HEK293 (cell line): ENCODE measurements at regions not wholly inside any gene's neighbourhood (a gene's known extent, or its start where the extent isn't known, plus 50 kb on each side); places are given as distances from the start of the nearest gene placed in this dataset.

ENCODE experiments used
- ZNF239 ChIP-seq: fragments of 450-650 bp; formaldehyde crosslinking; IDR thresholded peaks from 2 replicates; pipeline ENCODE4 v1.5.1; 2016; ENCODE audit warnings: missing biosample characterization, missing genetic modification characterization
- ZNF37A ChIP-seq: fragments of 450-650 bp; IDR thresholded peaks from 2 replicates; pipeline ENCODE4 v1.5.1; 2018; ENCODE audit warnings: missing biosample characterization, missing genetic modification characterization
- ZNF658 ChIP-seq: fragments of 450-650 bp; formaldehyde crosslinking; IDR thresholded peaks from 2 replicates; pipeline ENCODE4; 2016; ENCODE audit warnings: missing biosample characterization, missing genetic modification characterization
- TF ChIP-seq, protein P1 (sequence below): fragments of 450-650 bp; IDR thresholded peaks from 2 replicates; pipeline ENCODE4 v1.5.1; 2018; ENCODE audit warnings: missing biosample characterization, missing genetic modification characterization

DNA sequence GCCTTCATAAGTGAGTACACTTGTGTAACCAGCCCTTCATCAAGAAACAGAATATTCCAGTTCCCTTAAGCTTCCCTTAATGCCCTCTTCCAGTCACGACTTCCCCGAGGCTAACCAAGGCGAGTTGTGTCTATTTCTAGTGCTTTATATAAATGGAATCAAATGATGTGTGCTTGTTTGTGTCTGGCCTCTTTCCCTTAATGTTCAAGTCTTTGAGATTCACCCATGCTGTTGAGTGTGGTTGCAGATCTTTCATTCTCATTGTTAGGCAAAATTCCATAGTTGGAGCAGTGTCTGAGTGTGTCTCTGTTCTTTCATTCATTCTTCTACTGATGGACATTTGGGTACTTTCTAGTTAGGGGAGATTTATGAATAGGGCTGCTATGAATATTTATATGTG, 135.0 kb downstream of the CEBPB start:
- no peak for TF ChIP-seq ZNF658 (tag by site-specific recombination)
- no peak for TF ChIP-seq ZNF37A (tag by site-specific recombination)
- TF ChIP-seq ZNF239 (tag by site-specific recombination): no peak
- TF ChIP-seq, protein P1, sequence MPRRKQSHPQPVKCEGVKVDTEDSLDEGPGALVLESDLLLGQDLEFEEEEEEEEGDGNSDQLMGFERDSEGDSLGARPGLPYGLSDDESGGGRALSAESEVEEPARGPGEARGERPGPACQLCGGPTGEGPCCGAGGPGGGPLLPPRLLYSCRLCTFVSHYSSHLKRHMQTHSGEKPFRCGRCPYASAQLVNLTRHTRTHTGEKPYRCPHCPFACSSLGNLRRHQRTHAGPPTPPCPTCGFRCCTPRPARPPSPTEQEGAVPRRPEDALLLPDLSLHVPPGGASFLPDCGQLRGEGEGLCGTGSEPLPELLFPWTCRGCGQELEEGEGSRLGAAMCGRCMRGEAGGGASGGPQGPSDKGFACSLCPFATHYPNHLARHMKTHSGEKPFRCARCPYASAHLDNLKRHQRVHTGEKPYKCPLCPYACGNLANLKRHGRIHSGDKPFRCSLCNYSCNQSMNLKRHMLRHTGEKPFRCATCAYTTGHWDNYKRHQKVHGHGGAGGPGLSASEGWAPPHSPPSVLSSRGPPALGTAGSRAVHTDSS (tag by site-specific recombination): no peak
